Suprapubic skin (tissue), 4 donors: ENCODE measurements at regions not wholly inside any gene's neighbourhood (a gene's known extent, or its start where the extent isn't known, plus 50 kb on each side); places are given as distances from the start of the nearest gene placed in this dataset.

Source experiments
- DNase-seq, 2 donors: peaks; one replicate each; pipeline ENCODE4 v3.0.0-alpha.2; 2019; ENCODE audit warnings: low spot score in 2 of 2
- H3K27ac ChIP-seq: fragments of 200-600 bp; sonication (generic); one replicate; pipeline ENCODE4 v1.5.1; 2019
- H3K27me3 ChIP-seq: fragments of 200-600 bp; sonication (generic); one replicate; pipeline ENCODE4 v1.5.1; 2019
- H3K36me3 ChIP-seq: fragments of 200-600 bp; sonication (generic); one replicate; pipeline ENCODE4 v1.5.1; 2019
- H3K4me1 ChIP-seq: fragments of 200-600 bp; sonication (generic); one replicate; pipeline ENCODE4 v1.5.1; 2019
- H3K4me3 ChIP-seq: fragments of 200-600 bp; sonication (generic); one replicate; pipeline ENCODE4 v1.5.1; 2019; ENCODE audit warnings: mild to moderate bottlenecking
- H3K9me3 ChIP-seq: fragments of 200-600 bp; sonication (generic); one replicate; pipeline ENCODE4 v1.5.1; 2019
- CTCF ChIP-seq, 2 donors: fragments of 200-600 bp in 1 of 2; fragments of 450-650 bp in 1 of 2; sonication (generic) in 1 of 2; IDR thresholded peaks; one replicate each; pipeline ENCODE4 v1.5.1; 2016 to 2019; ENCODE audit warnings: antibody characterized with exemption in 2 of 2, mild to moderate bottlenecking in 1 of 2, moderate library complexity in 1 of 2
- EP300 ChIP-seq: sonication (generic); formaldehyde crosslinking; IDR thresholded peaks from one replicate; pipeline ENCODE4 v1.6.1; 2017; ENCODE audit warnings: antibody characterized with exemption
- POLR2A ChIP-seq, 2 donors: fragments of 450-650 bp; IDR thresholded peaks; one replicate each; pipeline ENCODE4 v1.6.1; 2017; ENCODE audit warnings: antibody characterized with exemption in 2 of 2, mild to moderate bottlenecking in 2 of 2, moderate library complexity in 2 of 2
- POLR2AphosphoS5 ChIP-seq, 3 donors: sonication (generic); formaldehyde crosslinking; IDR thresholded peaks; one replicate each; pipeline ENCODE4 v1.6.1; 2017; ENCODE audit warnings: antibody characterized with exemption in 3 of 3
- WGBS: methylation state at CpG from one replicate; pipeline ENCODE4 v1.1.5; 2018; 5-methylcytosine and 5-hydroxymethylcytosine counted together

- H3K27ac ChIP-seq, result no peak overlapping the region
- DNase-seq, result no peak
- no peak for TF ChIP-seq POLR2AphosphoS5 (IDR thresholded peaks at IDR 0.05)
- no peak for TF ChIP-seq POLR2A (IDR thresholded peaks at IDR 0.05)
- TF ChIP-seq EP300, result no peak
- no peak for TF ChIP-seq CTCF (IDR thresholded peaks at IDR 0.05)
- no peaks in the 10 kb centered on the region for H3K36me3 ChIP-seq
- WGBS, result 90% methylated on average over 12 of the region's 12 CpGs
- no peak overlapping the region for H3K4me3 ChIP-seq
- H3K27me3 ChIP-seq, result no peaks in the 10 kb centered on the region
- H3K9me3 ChIP-seq, result no peaks in the 10 kb centered on the region
- peaks cover 16% of the 10 kb centered on the region for H3K4me1 ChIP-seq
These were observed 262.1 kb downstream of the SKIDA1 start for GRCh38 chr10:21263263-21263803.

GRCh38 chr10:21261842-21262294 is 263.6 kb downstream of the SKIDA1 start:
- Histone ChIP-seq H3K4me3 (no peak overlapping the region), H3K4me1 (peaks cover 16% of the 10 kb centered on the region), H3K27ac (no peak overlapping the region), H3K36me3 (no peaks in the 10 kb centered on the region), H3K9me3 (no peaks in the 10 kb centered on the region), H3K27me3 (no peaks in the 10 kb centered on the region)
- TF ChIP-seq CTCF (IDR thresholded peaks at IDR 0.05), result no peak
- no peak for TF ChIP-seq POLR2A (IDR thresholded peaks at IDR 0.05)
- TF ChIP-seq POLR2AphosphoS5 (IDR thresholded peaks at IDR 0.05), result no peak
- no peak for TF ChIP-seq EP300
- no peak for DNase-seq
- WGBS, result 90% methylated on average over 15 of the region's 15 CpGs

DNA sequence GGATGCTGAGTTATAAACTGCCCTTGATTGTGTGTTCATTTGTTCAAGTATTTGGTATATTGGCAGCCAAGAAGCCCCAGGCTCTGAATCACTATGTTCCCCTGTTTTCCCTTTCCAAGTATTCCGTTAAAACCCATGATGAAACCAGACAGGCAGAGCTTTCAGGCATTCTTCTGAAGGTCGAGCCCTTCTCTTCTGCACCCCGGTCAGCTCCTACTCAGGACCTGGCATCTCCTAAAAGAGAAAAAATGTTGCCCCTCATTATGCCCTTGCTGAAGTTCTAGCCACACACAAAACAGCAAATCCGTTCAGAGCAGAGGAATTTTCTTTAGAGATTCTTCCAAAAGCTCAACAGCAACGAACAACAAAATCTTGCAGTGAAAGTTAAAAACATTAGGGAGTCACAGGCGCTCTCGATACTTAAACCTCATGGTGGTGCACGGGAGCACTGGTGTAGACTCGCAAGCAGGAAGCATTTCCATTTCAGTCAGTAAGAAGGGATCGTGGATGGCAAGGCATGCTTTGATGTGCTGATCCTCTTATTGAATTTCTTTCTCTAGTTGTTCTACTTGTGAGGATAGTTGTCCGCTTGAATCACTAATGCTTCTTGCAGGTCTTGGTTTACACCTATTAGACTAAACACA is 264.9 kb downstream of the SKIDA1 start:
- WGBS, result 58% methylated on average over 11 of the region's 11 CpGs

GRCh38 chr10:21260066-21260465 is 265.4 kb downstream of the SKIDA1 start:
- peaks cover 16% of the 10 kb centered on the region for H3K4me1 ChIP-seq
- H3K27me3 ChIP-seq, result no peaks in the 10 kb centered on the region
- H3K27ac ChIP-seq, result no peak overlapping the region

More for the DNA sequence above, 264.9 kb downstream of the SKIDA1 start:
- peaks cover 16% of the 10 kb centered on the region for H3K4me1 ChIP-seq
- TF ChIP-seq POLR2A (IDR thresholded peaks at IDR 0.05) (no peak), POLR2AphosphoS5 (IDR thresholded peaks at IDR 0.05) (no peak), CTCF (IDR thresholded peaks at IDR 0.05) (no peak), EP300 (no peak)
- no peak overlapping the region for H3K27ac ChIP-seq
- no peak for DNase-seq
- no peak overlapping the region for H3K4me3 ChIP-seq
- H3K9me3 ChIP-seq, result no peaks in the 10 kb centered on the region
- no peaks in the 10 kb centered on the region for H3K36me3 ChIP-seq
- no peaks in the 10 kb centered on the region for H3K27me3 ChIP-seq

More at GRCh38 chr10:21260066-21260465, 265.4 kb downstream of the SKIDA1 start:
- no peaks in the 10 kb centered on the region for H3K9me3 ChIP-seq
- no peak for DNase-seq
- H3K4me3 ChIP-seq, result no peak overlapping the region
- 49% methylated on average over 6 of the region's 6 CpGs for WGBS
- TF ChIP-seq EP300 (no peak), CTCF (IDR thresholded peaks at IDR 0.05) (no peak), POLR2A (IDR thresholded peaks at IDR 0.05) (no peak), POLR2AphosphoS5 (IDR thresholded peaks at IDR 0.05) (no peak)
- no peaks in the 10 kb centered on the region for H3K36me3 ChIP-seq
